ENCODE measurements at regions not wholly inside any gene's neighbourhood (a gene's known extent, or its start where the extent isn't known, plus 50 kb on each side); places are given as distances from the start of the nearest gene placed in this dataset.

DNA sequence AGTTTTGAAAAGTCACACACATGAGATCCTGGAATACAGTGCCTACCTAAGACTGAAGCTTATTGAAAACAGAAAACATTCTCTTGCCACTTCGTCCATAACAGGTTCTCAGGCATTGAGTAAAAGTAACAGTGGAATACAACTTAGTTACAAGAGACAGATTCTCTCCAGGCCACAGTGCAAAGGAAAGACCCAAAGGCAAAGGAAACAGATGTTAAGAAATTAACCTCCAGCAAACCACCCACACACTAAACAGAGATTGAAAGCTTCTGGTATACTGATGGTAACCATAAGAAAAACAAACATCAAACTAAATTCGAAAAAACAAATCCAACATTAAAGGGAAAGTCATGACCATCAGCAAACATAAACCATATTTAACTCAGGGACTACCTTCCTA lies 914.7 kb downstream of the SLITRK5 start:
- TF ChIP-seq, protein P1, sequence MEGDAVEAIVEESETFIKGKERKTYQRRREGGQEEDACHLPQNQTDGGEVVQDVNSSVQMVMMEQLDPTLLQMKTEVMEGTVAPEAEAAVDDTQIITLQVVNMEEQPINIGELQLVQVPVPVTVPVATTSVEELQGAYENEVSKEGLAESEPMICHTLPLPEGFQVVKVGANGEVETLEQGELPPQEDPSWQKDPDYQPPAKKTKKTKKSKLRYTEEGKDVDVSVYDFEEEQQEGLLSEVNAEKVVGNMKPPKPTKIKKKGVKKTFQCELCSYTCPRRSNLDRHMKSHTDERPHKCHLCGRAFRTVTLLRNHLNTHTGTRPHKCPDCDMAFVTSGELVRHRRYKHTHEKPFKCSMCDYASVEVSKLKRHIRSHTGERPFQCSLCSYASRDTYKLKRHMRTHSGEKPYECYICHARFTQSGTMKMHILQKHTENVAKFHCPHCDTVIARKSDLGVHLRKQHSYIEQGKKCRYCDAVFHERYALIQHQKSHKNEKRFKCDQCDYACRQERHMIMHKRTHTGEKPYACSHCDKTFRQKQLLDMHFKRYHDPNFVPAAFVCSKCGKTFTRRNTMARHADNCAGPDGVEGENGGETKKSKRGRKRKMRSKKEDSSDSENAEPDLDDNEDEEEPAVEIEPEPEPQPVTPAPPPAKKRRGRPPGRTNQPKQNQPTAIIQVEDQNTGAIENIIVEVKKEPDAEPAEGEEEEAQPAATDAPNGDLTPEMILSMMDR (conservative IDR thresholded peaks at IDR 0.05), result no peak
- no peak overlapping the region for H3K4me3 Mint-ChIP-seq
- H3K4me1 Mint-ChIP-seq (ENCODE audit: unreplicated experiment), result no peaks in the 10 kb centered on the region
- DNase-seq (ENCODE audit: extremely low spot score, unreplicated experiment), result no peak
- no peaks in the 10 kb centered on the region for H3K36me3 Mint-ChIP-seq
- no peak overlapping the region for H3K27ac Mint-ChIP-seq
- H3K27me3 Mint-ChIP-seq, result no peaks in the 10 kb centered on the region
- H3K9me3 Mint-ChIP-seq, result no peaks in the 10 kb centered on the region

DNA sequence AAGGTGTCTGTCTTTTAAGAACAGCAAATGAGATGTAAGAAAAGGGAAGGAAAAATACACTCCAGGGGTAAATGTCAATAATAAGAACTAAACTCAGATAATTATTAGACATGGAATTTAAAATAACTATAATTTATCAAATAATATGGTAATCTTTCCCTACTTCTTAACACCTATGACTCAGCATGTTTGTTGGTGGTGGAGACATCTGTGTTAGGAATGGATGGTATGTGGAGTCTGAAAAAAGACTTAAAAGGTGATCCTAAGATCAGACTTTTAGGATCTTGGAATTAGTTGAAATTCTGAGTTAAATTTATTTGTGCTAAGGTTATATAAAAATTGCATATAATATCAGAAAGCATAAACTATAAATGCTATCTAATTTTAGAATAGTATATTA lies 915.1 kb downstream of the SLITRK5 start:
- DNase-seq (ENCODE audit: extremely low spot score, unreplicated experiment), result no peak
- Mint-ChIP-seq H3K27me3 (no peaks in the 10 kb centered on the region), H3K36me3 (no peaks in the 10 kb centered on the region), H3K27ac (no peak overlapping the region), H3K4me1 (ENCODE audit: unreplicated experiment) (no peaks in the 10 kb centered on the region), H3K9me3 (no peaks in the 10 kb centered on the region), H3K4me3 (no peak overlapping the region)
- TF ChIP-seq, protein P1 (conservative IDR thresholded peaks at IDR 0.05), result no peak

DNA sequence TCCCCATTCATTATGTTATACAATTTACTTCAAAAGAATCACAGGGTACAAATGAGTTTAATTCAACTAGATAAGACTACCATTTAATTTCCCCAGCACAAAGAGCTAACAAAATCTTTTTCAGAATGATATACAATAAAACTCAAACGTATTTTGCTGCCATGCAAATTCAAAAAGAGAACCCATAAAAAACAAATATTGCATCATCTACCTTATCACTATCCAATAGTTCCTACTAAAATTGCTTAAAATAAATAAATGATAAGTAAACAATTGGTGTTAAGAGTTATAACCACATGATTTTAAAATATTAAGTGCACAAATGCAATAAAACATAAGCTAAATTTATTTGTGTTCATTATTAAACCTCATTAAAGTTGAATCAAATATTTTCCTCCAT lies 919.4 kb downstream of the SLITRK5 start:
- Mint-ChIP-seq H3K4me3 (no peak overlapping the region), H3K27ac (no peak overlapping the region), H3K36me3 (no peaks in the 10 kb centered on the region), H3K4me1 (ENCODE audit: unreplicated experiment) (no peaks in the 10 kb centered on the region), H3K27me3 (no peaks in the 10 kb centered on the region), H3K9me3 (no peaks in the 10 kb centered on the region)
- no peak for DNase-seq (ENCODE audit: extremely low spot score, unreplicated experiment)
- TF ChIP-seq, protein P1 (conservative IDR thresholded peaks at IDR 0.05), result no peak

DNA sequence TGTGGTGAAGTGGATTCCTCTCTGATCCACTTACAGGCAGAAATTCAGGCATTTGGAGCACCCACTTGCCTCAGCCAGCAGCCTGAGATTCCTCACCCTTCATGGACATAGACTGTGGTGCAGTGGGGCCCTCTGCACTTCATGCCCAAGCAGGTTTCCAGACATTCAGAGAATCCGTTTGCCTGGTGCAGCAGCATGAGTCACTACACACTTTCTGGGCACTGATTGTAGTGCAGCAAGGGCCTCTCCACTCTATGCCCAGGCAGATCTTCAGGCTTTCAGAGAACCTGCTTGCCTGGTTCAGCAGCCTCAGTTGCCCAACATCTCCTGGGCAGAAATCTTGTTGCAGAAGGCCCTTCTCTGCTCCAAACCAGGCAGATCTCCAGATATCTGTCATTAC lies 920.9 kb downstream of the SLITRK5 start:
- no peaks in the 10 kb centered on the region for H3K27me3 Mint-ChIP-seq
- H3K27ac Mint-ChIP-seq, result no peak overlapping the region
- no peak for DNase-seq (ENCODE audit: extremely low spot score, unreplicated experiment)
- no peaks in the 10 kb centered on the region for H3K36me3 Mint-ChIP-seq
- H3K4me1 Mint-ChIP-seq (ENCODE audit: unreplicated experiment), result no peaks in the 10 kb centered on the region
- H3K9me3 Mint-ChIP-seq, result no peaks in the 10 kb centered on the region
- no peak overlapping the region for H3K4me3 Mint-ChIP-seq
- TF ChIP-seq, protein P1 (conservative IDR thresholded peaks at IDR 0.05), result no peak

DNA sequence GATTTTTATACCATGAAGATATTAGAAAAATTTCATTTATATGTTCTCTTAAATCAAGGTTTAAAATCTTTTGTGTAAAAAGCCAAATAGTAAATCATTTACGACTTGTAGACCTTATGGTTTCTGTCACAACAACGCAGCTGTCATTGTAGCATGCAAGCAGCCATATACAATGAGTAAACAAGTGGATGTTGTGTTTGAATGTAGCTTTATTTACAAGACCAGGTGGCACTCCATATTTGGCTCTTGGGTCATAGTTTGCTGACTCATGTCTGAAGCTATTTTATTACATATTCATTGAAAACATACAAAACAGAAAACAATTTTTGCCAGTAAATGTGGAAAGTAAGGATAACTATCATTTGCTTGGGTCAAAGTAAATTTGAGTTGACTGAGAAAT lies 930.8 kb downstream of the SLITRK5 start:
- no peaks in the 10 kb centered on the region for H3K4me1 Mint-ChIP-seq (ENCODE audit: unreplicated experiment)
- DNase-seq (ENCODE audit: extremely low spot score, unreplicated experiment), result no peak
- TF ChIP-seq, protein P1 (conservative IDR thresholded peaks at IDR 0.05), result no peak
- no peak overlapping the region for H3K4me3 Mint-ChIP-seq
- no peaks in the 10 kb centered on the region for H3K9me3 Mint-ChIP-seq
- no peaks in the 10 kb centered on the region for H3K27me3 Mint-ChIP-seq
- no peak overlapping the region for H3K27ac Mint-ChIP-seq
- no peaks in the 10 kb centered on the region for H3K36me3 Mint-ChIP-seq

Data from type B pancreatic cell (in vitro differentiated cells).